SK-N-SH (cell line): ENCODE measurements at regions not wholly inside any gene's neighbourhood (a gene's known extent, or its start where the extent isn't known, plus 50 kb on each side); places are given as distances from the start of the nearest gene placed in this dataset.

Experiments
- CHD2 ChIP-seq: fragments of 150-350 bp; IDR thresholded peaks from 2 replicates; pipeline ENCODE4 v1.6.1; 2018; ENCODE audit warnings: low read length; ENCODE audit not compliant: partially characterized antibody
- EP300 ChIP-seq, 2 experiments: IDR thresholded peaks; 2 replicates each; pipeline versions ENCODE4 v1.4.0 to v1.6.1; 2012; ENCODE audit warnings: borderline replicate concordance in 1 of 2, low read depth in 1 of 2, low read length in 1 of 2
- FOXM1 ChIP-seq: IDR thresholded peaks from 2 replicates; pipeline ENCODE4 v1.4.0; 2012; ENCODE audit warnings: low read depth, mild to moderate bottlenecking
- GABPA ChIP-seq: IDR thresholded peaks from 2 replicates; pipeline ENCODE4 v1.4.0; 2012; ENCODE audit warnings: low read depth, mild to moderate bottlenecking
- MEF2A ChIP-seq: IDR thresholded peaks from 2 replicates; pipeline ENCODE4 v1.4.0; 2012; ENCODE audit warnings: low read depth, borderline replicate concordance
- NRF1 ChIP-seq: IDR thresholded peaks from 2 replicates; pipeline ENCODE4 v1.6.1; 2012; ENCODE audit warnings: low read depth, mild to moderate bottlenecking, low read length
- RAD21 ChIP-seq: IDR thresholded peaks from 2 replicates; pipeline ENCODE4 v1.6.1; 2012; ENCODE audit warnings: mild to moderate bottlenecking, low read length
- TAF1 ChIP-seq: IDR thresholded peaks from 2 replicates; pipeline ENCODE4 v1.6.1; 2012; ENCODE audit warnings: low read depth, mild to moderate bottlenecking, low read length, moderate library complexity, borderline replicate concordance
- TEAD4 ChIP-seq: IDR thresholded peaks from 2 replicates; pipeline ENCODE4 v1.4.0; 2012; ENCODE audit warnings: mild to moderate bottlenecking, borderline replicate concordance; ENCODE audit not compliant: insufficient read depth
- TF ChIP-seq, protein P1 (sequence below): fragments of 200-600 bp; sonication (generic); IDR thresholded peaks from 2 replicates; pipeline ENCODE4 v1.6.1; 2017; ENCODE audit warnings: antibody characterized with exemption, mild to moderate bottlenecking, moderate library complexity
- TF ChIP-seq, protein P2 (sequence below): IDR thresholded peaks from 2 replicates; pipeline ENCODE4 v1.6.1; 2012; ENCODE audit warnings: mild to moderate bottlenecking, low read depth, low read length, moderate library complexity
- TF ChIP-seq, protein P3 (sequence below): fragments of 150-350 bp; IDR thresholded peaks from 2 replicates; pipeline ENCODE4 v1.6.1; 2017; ENCODE audit warnings: antibody characterized with exemption, low read length, low read depth, borderline replicate concordance

DNA sequence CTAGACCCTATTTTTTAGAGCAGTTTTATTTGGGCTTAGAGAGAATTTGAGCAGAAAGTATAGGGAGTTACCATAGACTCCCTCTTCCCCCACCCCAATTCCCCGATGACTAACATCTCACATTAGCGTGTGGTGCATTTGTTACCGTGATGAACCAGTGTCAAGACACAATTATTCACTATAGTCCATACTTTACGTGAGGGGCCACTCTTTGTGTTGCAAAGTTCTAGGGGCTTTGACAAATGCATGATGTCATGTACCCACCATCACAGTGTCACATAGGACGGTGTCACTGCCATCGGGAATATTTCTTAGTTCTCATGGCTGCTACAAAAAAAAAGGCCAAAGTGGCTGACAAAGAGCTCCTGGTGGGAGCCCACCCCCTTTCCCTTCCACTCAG is 119.1 kb downstream of the PHETA1 start:
- TF ChIP-seq EP300 (IDR thresholded peaks at IDR 0.05; ENCODE audit: borderline replicate concordance in 1 of 2, low read depth in 1 of 2, low read length in 1 of 2): no peak
- TF ChIP-seq GABPA: no peak
- TF ChIP-seq NRF1: no peak
- TF ChIP-seq FOXM1: no peak
- no peak for TF ChIP-seq CHD2
- TF ChIP-seq, protein P1, sequence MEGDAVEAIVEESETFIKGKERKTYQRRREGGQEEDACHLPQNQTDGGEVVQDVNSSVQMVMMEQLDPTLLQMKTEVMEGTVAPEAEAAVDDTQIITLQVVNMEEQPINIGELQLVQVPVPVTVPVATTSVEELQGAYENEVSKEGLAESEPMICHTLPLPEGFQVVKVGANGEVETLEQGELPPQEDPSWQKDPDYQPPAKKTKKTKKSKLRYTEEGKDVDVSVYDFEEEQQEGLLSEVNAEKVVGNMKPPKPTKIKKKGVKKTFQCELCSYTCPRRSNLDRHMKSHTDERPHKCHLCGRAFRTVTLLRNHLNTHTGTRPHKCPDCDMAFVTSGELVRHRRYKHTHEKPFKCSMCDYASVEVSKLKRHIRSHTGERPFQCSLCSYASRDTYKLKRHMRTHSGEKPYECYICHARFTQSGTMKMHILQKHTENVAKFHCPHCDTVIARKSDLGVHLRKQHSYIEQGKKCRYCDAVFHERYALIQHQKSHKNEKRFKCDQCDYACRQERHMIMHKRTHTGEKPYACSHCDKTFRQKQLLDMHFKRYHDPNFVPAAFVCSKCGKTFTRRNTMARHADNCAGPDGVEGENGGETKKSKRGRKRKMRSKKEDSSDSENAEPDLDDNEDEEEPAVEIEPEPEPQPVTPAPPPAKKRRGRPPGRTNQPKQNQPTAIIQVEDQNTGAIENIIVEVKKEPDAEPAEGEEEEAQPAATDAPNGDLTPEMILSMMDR: no peak
- TF ChIP-seq, protein P2, sequence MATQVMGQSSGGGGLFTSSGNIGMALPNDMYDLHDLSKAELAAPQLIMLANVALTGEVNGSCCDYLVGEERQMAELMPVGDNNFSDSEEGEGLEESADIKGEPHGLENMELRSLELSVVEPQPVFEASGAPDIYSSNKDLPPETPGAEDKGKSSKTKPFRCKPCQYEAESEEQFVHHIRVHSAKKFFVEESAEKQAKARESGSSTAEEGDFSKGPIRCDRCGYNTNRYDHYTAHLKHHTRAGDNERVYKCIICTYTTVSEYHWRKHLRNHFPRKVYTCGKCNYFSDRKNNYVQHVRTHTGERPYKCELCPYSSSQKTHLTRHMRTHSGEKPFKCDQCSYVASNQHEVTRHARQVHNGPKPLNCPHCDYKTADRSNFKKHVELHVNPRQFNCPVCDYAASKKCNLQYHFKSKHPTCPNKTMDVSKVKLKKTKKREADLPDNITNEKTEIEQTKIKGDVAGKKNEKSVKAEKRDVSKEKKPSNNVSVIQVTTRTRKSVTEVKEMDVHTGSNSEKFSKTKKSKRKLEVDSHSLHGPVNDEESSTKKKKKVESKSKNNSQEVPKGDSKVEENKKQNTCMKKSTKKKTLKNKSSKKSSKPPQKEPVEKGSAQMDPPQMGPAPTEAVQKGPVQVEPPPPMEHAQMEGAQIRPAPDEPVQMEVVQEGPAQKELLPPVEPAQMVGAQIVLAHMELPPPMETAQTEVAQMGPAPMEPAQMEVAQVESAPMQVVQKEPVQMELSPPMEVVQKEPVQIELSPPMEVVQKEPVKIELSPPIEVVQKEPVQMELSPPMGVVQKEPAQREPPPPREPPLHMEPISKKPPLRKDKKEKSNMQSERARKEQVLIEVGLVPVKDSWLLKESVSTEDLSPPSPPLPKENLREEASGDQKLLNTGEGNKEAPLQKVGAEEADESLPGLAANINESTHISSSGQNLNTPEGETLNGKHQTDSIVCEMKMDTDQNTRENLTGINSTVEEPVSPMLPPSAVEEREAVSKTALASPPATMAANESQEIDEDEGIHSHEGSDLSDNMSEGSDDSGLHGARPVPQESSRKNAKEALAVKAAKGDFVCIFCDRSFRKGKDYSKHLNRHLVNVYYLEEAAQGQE: no peak
- TF ChIP-seq MEF2A: no peak
- TF ChIP-seq TAF1: no peak
- no peak for TF ChIP-seq TEAD4
- TF ChIP-seq, protein P3, sequence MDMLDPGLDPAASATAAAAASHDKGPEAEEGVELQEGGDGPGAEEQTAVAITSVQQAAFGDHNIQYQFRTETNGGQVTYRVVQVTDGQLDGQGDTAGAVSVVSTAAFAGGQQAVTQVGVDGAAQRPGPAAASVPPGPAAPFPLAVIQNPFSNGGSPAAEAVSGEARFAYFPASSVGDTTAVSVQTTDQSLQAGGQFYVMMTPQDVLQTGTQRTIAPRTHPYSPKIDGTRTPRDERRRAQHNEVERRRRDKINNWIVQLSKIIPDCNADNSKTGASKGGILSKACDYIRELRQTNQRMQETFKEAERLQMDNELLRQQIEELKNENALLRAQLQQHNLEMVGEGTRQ: no peak
- TF ChIP-seq RAD21: no peak
